NOMO-1 treated with dmso at 0.1 percent for 144 hours (cell line): ENCODE measurements at regions not wholly inside any gene's neighbourhood (a gene's known extent, or its start where the extent isn't known, plus 50 kb on each side); places are given as distances from the start of the nearest gene placed in this dataset.
"Not testable (repeated sequence)": the region's sequence is repeated elsewhere in the genome, so short reads cannot be mapped to it uniquely, and the experiment has no call there.

Experiments
- DNase-seq: peaks from one replicate; lab custom pipeline; 2025; ENCODE audit not compliant: unreplicated experiment; lab: John Stamatoyannopoulos, UW

- DNase-seq: no peak
These were observed 75.5 kb downstream of the ASB1 start for GRCh38 chr2:238502088-238502810.

GRCh38 chr2:238502956-238503791, 76.4 kb downstream of the ASB1 start:
- no peak for DNase-seq

GRCh38 chr2:238504181-238504931, 77.6 kb downstream of the ASB1 start:
- no peak for DNase-seq

GRCh38 chr2:238505119-238505891, 78.6 kb downstream of the ASB1 start:
- DNase-seq: no peak

- no peak for DNase-seq
These were observed 79.2 kb downstream of the ASB1 start for GRCh38 chr2:238505892-238506280.

- DNase-seq: no peak
These were observed 79.8 kb downstream of the ASB1 start for GRCh38 chr2:238506371-238507068.

- DNase-seq: no peak
These were observed 81.1 kb downstream of the ASB1 start for GRCh38 chr2:238507836-238508235.

- no peak for DNase-seq
These were observed 82.6 kb downstream of the ASB1 start for GRCh38 chr2:238509151-238509835.

- no peak for DNase-seq
These were observed 83.2 kb downstream of the ASB1 start for GRCh38 chr2:238509903-238510302.

- DNase-seq: no peak
These were observed 84.3 kb downstream of the ASB1 start for GRCh38 chr2:238510911-238511613.

- DNase-seq: no peak
These were observed 84.9 kb downstream of the ASB1 start for GRCh38 chr2:238511614-238511950.

GRCh38 chr2:238512247-238512867, 85.6 kb downstream of the ASB1 start:
- no peak for DNase-seq

- DNase-seq: peak; percentile 30
These were observed 86.6 kb downstream of the ASB1 start for GRCh38 chr2:238513346-238513745.

GRCh38 chr2:238514024-238514423, 87.3 kb downstream of the ASB1 start:
- DNase-seq: not testable (repeated sequence)

GRCh38 chr2:238515377-238515776, 88.7 kb downstream of the ASB1 start:
- no peak for DNase-seq

- DNase-seq: no peak
These were observed 90.5 kb downstream of the ASB1 start for GRCh38 chr2:238517209-238517608.

- DNase-seq: no peak
These were observed 91.6 kb downstream of the ASB1 start for GRCh38 chr2:238518172-238518820.

GRCh38 chr2:238518821-238519186, 92.1 kb downstream of the ASB1 start:
- no peak for DNase-seq
